ENCODE measurements at regions not wholly inside any gene's neighbourhood (a gene's known extent, or its start where the extent isn't known, plus 50 kb on each side); places are given as distances from the start of the nearest gene placed in this dataset.

DNA sequence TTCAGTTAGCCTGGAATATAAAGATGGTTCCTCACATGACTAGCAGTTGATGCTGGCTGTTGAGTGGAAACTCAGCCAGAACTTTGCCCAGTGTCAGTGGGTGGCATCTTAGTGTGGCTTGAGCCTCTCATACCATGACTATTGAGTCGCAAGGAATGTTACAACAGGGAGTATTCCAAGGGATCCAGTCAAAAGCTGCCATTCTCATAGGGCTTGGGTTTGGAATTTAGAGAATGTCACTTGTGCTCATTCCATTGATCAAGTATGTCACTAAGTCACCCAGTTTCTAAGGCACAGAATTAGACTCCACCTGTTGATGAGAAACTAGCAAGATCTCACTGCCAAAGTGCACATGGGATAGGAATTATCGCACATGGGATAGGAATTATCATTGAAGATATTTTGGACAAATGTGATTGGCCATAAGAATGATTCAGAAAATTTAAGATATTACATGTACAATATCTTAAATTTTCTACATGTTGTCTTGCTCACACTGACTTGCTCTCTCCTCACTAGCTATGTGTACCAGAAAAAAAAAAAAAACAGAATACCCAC lies 1290.7 kb upstream of the ADGRL2 start:
- TF ChIP-seq POLR2A (IDR thresholded peaks at IDR 0.05), result no peak
- TF ChIP-seq CTCF (IDR thresholded peaks at IDR 0.05 in 4 of 5, conservative IDR thresholded peaks at IDR 0.05 in 1 of 5), result no peak
